Effector CD8-positive, alpha-beta T cell (primary cell): ENCODE measurements at regions not wholly inside any gene's neighbourhood (a gene's known extent, or its start where the extent isn't known, plus 50 kb on each side); places are given as distances from the start of the nearest gene placed in this dataset.
"Not testable (repeated sequence)": the region's sequence is repeated elsewhere in the genome, so short reads cannot be mapped to it uniquely, and the experiment has no call there.

Experiments used
- DNase-seq: peaks from one replicate; lab custom pipeline; 2025; lab: John Stamatoyannopoulos, UW

DNA sequence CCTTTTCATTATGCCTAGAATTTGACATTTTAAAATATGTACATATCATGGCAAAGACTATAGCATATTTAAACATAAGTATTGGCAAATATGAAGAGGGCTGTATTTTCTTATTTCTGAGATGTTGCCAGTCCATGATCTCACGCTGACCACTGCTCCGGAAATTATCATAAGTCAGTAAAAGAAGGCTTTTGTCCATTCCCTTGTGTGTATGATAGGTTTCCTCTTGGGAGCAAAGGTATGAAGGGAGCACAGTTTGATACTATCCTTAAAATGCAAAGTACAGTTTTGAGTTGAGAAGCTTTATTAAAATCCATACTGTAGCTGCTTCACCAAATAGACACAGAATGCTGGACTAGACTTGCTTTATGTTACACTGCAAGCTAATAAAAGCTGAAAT lies 52.6 kb upstream of the AGA start:
- no peak for DNase-seq

DNA sequence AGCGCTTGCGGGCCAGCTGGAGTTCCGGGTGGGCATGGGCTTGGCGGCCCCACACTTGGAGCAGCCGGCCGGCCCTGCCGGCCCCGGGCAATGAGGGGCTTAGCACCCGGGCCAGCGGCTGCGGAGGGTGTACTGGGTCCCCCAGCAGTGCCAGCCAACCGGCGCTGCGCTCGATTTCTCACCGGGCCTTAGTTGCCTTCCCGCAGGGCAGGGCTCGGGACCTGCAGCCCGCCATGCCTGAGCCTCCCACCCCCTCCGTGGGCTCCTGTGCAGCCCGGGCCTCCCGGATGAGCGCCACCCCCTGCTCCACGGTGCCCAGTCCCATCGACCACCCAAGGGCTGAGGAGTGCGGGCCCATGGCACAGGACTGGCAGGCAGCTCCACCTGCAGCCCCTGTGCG lies 53.4 kb upstream of the AGA start:
- not testable (repeated sequence) for DNase-seq

DNA sequence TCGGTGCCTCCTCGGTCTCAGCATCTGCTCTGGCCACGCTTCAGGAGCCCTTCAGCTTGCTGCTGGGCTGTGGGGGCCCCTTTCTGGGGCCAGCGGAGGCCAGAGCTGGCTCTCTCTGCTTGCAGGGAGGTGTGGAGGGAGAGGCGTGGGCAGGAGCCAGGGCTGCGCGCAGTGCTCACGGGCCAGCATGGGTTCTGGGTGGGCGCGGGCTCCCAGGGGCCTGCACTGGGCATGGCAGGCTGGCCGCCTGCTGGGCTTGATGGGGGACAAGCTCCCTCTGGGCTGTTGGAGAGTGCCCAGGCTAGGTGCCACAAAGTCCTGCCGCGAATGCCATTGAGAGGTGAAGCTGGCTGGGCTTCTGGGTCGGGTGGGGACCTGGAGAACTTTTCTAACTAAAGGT lies 57.3 kb upstream of the AGA start:
- no peak for DNase-seq

DNA sequence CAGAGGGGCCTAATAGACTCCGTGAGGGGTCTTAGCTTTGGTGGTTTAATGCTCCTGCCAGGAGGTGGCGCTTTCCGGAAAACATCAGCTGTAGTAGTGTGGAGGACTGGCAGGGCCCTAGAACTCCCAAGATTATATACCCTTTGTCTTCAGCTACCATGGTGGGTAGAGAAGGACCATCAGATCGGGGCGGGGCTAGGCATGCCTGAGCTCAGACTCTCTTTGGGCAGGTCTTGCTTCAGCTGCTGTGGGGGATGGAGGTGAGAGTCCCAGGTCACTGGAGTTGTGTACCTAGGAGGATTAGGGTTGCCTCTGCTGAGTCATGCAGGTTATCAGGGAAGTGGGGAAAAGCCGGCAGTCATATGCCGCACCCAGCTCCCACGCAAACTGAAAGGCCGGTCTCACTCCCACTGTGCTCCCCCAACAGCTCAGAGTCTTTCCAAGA lies 63.0 kb upstream of the AGA start:
- no peak for DNase-seq

DNA sequence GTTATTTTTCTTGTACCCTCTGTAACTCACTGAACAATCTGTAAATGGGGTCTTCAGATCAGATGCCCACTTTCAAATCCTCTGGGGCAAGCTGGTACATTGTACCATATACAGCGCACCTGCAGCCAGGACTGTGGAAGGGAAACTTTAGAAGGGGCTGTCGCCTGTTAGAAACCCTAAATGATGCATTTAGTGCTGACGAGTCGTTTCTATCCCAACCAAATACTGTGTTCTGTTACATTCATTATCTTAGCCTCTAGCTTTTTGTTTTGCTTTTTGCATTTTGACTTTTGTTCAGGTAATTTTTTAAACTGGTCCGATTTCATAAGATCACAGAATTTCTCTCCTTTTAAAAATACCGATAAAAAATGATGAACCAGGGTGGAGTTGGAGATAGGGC lies 66.4 kb upstream of the AGA start:
- no peak for DNase-seq

DNA sequence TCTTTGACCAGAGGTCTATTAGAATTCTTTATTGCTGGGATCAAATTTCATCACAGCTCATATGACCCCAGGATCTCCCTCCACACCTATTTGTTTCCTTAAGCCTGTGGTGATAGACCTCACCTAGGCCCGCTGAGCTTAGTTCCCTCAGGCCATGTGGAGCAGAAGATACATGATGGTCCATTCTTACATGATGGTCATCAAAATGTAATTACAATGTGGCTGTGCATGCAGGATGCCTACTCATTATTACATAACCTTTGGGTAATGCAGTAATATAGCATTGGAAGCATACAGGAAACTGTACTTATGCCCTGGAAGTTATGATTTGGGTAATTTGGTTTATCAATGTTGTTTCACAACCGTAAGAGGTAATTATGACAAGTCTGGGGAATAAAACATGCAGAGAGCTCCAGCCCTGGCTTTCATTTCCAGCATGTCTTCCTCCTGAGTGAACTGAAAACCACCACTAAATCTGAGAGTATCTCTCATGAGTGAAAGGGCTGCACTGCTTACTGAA lies 67.0 kb upstream of the AGA start:
- DNase-seq, result no peak

DNA sequence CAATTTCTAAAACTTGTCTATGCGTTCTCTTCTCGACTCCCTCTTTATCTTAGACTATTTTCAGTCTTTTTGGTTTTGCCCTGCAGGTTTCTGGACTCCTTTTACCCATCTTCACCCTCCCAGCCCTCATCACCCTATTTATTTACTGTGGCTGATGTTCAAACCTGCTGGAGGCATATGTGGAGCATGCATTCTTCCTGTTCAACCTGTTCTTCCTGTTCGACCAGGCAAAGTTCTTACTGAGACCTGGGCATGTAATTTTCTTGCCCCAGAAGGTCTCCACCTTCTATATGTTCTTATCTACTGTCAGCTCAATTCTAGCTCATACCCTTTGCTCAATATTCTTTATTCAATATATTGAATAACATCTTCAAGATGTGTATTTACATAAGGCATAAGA lies 69.4 kb upstream of the AGA start:
- no peak for DNase-seq

DNA sequence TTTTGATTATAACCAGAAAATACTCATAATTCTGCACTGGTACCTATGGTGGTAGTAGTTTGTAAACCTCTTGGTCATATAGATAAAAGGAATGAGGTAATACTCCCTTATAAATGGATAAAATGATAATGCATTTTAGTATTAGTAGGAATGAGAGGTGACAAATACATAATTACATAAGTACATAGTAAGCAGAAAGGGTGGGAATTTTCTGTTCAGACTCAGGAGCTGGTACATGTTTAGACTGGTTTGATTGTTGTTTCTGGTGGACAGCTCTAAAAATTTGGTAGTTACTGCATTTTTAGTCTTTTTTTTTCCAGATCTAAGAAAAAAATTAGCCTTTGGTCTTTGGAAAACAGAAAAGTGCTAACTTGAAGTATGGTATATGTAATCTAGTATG lies 70.4 kb upstream of the AGA start:
- DNase-seq, result no peak

DNA sequence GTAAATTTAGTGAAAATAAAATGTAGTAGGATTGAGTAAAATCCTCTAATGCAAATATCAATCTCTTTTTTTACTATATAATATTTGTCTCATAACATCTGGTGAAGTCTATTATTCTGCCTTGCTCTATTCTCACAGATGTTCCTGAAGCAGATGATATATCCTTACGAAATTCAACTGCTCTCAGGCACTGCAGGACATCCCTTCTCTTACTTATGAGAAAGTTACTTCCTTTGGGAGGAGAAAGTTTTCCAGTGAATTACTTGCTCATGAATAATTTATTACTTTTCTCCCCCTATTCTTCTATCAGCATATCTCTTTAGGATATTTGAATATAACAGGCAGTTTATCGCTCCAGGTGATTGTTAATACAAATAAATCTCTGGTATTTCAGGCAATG lies 75.6 kb upstream of the AGA start:
- no peak for DNase-seq

DNA sequence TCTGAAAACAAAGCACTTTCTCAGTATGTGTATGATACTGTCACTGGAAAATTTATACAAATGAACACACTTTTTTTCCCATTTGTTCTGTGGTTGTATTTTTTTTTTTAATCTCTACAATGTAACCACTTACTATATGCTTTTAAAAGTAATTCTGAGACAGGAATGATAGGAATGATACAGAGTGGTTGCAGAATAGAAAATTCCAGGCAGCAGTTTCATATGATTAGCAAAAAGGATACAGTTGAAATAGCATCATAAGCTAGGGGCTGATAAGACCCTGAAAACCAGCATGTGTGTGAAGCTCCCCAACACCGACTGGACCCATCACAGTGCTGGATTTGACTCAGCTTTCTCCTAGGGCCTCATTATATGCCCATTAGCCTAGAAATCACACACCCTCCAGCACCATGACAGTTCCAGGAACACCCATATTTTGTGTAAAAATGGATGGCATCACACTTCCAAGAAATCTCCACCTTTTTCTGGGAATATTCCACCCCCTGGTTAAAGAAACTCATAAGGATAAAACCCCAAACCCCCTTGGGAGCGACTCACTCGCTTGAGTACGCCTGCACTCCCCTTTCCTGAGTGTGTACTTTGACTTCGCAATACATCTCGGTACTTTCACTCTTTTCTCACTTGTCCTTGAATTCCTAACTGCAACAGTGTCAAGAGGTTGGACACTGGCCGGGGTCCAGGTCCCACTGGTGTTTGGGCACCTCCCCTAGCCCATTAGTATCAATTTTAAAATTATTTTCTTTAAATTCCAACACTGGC lies 77.4 kb upstream of the AGA start:
- DNase-seq, result no peak

DNA sequence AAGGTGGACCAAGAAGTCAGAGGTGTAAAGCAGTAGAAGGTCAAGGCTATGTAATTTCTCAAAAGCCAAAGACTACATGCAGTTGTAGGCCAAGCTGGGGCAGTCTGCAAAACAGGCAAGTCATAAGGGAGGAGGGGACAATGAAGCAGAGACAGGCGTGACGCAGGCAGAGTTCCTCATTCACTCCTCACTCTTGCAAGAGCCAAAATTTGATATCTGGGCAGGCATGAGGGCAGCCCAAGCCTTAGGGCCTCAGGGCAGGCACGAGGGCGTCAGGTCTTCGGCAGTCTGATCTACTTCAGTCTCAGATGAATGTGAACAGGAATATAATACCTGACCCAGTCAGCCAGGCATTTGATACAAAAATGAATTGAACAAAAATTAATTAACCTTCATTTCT lies 86.4 kb upstream of the AGA start:
- no peak for DNase-seq

DNA sequence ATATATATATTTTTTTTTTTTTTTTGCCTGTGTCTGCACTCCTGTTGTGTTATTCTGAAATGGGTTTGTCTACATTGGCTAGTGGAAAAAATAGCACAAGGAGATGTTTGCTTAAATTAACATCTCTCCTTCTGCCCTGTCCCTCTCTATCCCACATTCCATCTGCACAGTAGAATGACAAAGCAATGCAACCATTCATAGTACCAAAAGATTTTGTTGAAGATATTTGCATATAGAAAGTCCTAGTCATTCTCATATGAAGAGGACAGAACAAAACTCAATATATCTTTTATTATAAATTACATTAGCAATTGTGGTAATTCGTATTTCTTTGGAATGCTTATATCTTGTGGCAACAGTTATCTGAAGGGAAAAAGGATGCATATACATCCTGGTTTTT lies 88.3 kb upstream of the AGA start:
- DNase-seq, result no peak

DNA sequence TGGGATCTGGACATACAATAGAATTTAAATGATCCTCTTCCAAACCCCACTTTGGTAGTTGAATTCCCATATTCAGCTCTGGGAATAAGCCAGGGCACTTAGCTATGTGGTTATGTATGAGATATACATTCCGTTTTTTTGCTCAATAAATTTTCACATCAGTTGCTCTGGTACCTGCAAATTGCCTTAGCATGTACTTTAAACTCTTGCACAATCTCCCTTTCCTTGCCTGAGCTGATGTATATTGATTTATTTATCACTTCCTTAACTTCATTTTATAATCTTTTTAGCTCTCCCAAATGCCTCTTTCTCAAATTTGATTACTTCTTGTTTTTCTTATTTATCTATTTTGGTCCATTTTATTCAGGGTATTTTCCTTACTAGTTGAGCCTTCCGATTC lies 90.1 kb upstream of the AGA start:
- DNase-seq, result no peak

DNA sequence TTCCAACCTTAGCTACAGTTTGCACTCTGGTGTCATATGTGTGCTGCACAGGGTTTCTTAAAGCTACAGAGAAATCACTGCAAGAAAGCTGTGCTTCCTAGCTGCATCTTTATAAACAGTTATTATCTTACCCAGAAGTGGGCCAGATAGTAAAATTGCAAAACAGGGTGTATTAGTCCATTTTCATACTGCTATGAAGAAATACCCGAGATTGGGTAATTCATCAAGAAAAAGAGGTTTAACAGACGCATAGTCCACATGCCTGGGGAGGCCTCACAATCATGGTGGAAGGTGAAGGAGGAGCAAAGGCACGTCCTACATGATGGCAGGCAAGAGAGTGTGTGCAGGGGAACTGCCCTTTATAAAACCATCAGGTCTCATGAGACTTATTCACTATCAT lies 92.6 kb upstream of the AGA start:
- DNase-seq, result not testable (repeated sequence)

DNA sequence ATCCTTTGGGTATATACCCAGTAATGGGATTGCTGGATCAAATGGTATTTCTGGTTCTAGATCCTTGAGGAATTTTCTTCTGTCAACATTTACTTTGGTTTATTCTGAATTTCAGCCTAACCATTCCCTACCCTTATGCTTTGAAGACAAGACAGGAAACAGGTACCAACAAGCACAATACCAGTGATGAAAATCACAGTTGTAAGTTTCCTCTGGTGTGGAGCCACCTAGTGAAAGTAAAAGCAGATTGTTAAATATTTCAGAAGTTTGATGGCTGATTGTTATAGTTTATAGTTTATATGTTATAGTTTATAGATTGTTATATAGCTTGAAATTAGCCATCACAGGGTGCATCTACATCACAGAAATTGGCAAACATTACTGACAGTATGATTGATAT lies 104.5 kb upstream of the AGA start:
- DNase-seq, result no peak

DNA sequence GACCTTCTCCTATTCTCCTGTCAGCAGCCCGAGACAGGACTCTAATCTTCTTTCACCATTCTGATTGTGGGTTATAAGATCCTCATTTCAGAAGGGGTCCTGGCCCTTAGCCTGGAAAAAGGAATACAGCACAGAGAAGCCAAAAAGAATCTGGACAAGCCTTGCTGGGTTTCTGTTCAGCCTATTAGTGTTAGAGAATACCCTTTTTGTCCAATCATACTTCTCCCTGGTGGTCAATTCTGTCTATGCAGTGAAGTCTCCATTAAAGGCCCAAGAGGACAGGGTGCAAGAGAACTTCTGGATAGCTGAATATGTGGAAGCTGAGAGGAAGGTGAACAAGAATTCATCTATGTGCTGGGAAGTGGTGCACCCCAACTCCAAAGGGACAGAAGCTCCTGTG lies 105.7 kb upstream of the AGA start:
- no peak for DNase-seq

DNA sequence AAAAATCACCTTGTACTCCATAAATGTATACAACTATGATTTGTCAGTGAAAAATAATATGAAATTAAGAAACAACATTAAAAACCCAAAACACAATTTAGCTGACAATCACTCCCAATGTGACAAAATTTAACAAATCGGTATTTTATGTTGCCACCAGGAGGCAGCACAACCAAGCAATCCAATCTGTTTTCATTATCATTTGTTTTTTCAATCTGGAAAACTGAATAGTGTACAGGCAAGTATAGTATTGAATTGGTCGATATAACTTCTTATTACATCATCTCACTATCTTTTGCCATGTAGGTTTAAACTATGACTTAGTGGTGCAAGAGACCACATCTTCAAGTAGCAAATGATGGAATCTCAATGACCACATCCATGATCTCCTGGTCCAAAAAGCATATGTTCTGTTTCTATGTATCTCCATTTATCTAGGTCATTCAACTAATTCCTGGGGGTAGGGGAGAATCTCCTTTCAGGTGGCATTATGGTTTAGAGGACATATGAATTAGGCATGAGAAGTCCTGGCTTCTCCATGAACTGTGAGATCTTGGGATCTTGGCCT lies 112.9 kb upstream of the AGA start:
- DNase-seq, result no peak

DNA sequence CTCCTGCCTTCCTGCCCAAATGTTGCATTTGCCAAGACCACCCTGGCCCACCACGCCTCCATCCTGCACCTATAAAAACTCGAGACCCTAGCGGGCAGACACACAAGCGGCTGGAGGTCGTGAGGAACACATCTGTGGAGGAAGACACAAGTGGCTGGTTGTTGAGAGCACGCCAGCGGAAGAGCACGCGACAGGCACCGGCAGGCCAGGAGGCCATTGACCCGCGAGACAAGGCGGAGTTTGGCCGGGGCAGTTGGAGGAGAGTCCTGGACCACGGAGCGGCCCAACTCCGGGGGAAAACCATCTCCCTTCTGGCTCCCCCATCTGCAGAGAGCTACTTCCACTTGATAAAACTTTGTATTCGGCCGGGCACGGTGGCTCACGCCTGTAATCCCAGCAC lies 115.2 kb upstream of the AGA start:
- DNase-seq, result no peak

DNA sequence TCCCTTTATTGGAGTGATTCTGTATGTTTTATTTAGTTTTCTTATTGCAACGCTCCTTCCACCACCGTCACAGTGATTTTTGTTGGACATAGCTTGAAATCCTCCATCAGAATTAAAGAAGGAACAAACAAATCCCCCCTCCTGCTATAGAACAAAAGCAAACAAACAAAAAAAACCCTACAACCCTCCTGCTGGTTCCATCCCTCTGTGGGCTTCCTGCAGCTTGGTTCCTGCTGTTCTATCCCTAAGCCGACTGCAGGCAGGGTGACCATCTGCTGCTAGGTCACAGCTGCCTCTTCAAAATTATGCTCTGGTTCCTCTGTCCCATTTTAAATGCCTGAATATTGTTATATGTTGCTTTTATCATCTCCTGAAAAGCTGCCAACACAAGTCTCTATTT lies 116.8 kb upstream of the AGA start:
- no peak for DNase-seq

DNA sequence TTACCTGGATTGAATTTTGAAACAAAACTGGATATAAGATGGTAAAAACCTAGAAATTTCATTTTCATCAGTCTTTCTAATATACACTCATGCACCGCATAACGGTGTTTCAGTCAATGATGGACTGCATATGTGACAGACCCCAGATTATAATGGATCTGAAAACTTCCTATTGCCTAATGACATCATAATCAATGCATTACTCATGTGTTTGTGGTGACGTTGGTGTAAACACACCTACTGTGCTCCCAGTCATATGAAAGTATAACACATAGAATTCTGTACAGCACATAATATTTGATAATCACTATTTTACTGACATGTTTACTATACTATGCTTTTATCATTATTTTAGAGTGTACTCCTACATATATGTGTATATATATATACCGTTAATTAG lies 119.9 kb upstream of the AGA start:
- DNase-seq, result no peak

DNA sequence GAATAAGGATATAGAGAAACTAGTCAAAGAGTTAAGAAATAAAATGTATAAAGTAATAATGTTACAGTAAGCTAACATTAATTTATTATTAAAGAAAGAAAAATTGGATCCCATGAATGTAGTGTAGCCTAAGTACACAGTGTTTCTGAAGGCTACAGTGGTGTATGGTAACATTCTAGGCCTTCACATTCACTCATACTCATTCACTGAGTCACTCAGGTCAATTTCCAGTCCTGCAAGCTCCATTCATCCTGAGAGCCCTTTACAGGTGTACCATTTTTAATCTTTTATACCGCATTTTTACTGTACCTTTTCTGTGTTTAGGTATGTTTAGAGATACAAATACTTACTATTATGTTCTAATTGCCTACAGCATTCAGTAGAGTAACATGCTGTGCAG lies 120.6 kb upstream of the AGA start:
- DNase-seq, result no peak

DNA sequence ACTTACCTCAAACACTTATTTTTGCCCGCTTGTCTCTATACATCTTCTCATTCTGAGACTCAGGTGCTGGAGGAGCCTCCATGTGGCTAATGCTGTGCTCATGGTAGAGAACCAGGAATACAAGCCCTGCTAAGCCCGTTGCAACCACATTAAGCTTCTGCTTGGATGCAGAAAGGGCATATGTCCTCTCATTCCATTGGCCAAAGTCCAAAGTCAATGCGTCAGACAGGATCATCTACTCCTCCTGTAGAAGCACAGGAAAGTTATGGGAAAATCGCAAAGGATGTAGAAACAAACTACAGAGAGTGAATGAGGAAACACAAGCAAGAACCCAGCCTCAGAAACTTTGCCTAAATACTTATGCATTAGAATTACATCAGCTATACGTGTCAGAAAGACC lies 124.5 kb upstream of the AGA start:
- no peak for DNase-seq

DNA sequence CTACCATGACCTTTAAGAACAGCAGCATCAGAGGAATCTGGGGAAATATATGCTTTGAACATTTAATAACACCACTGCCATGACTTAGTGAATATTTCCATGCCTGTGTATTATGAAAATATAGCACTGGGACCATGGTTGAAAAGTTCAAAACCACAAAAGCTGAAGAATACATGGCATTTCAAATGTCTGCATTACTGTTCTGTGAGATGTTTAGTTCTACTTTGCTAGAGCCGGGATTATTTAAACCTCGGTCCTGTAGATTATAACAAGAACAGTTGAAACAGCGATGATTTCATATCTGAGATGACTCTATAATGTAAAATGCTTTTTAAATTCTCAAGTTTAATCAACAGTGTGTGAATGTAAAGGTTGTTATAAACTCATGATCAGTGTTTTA lies 126.7 kb upstream of the AGA start:
- no peak for DNase-seq

DNA sequence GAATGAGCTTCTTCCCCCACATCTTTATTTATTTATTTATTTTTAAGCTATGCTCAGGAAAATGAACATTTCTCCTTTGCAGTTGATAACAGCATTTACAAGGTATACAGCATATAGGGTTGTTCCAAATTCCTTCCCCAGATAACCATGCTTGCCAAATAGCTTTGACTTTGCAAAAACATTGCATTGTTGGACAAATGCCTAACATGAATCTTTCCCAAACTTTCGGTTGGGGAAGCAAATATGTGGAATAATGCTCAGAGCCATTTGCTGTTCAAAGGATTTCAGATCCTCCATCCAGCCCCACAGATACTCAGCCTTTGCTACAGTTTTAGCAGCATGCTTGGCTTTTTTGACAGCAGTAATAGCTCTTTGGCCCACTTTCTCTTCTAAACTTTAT lies 127.2 kb upstream of the AGA start:
- DNase-seq, result no peak
